GM19468 (cell line): ENCODE measurements at regions not wholly inside any gene's neighbourhood (a gene's known extent, or its start where the extent isn't known, plus 50 kb on each side); places are given as distances from the start of the nearest gene placed in this dataset.

Experiments used
- ATAC-seq: cut with Tn5 transposase; IDR thresholded peaks from one replicate; pipeline ENCODE4 v1.9.1; 2021; ENCODE audit warnings: mild to moderate bottlenecking, moderate library complexity, moderate number of reproducible peaks; ENCODE audit not compliant: unreplicated experiment; ENCODE audit errors: extremely low read depth

- no peak for ATAC-seq
Measured at GRCh38 chr12:115259968-115260747, 576.2 kb upstream of the TBX3 start.

GRCh38 chr12:115257791-115258190 lies 573.8 kb upstream of the TBX3 start:
- no peak for ATAC-seq

GRCh38 chr12:115255962-115256361 lies 572.0 kb upstream of the TBX3 start:
- no peak for ATAC-seq

- no peak for ATAC-seq
Measured at GRCh38 chr12:115255257-115255656, 571.3 kb upstream of the TBX3 start.

GRCh38 chr12:115253049-115253448 lies 569.1 kb upstream of the TBX3 start:
- no peak for ATAC-seq

GRCh38 chr12:115251727-115252126 lies 567.8 kb upstream of the TBX3 start:
- no peak for ATAC-seq

GRCh38 chr12:115249671-115250278 lies 565.8 kb upstream of the TBX3 start:
- ATAC-seq = no peak

- no peak for ATAC-seq
Measured at GRCh38 chr12:115245020-115245419, 561.0 kb upstream of the TBX3 start.

- ATAC-seq = no peak
Measured at GRCh38 chr12:115243933-115244628, 560.1 kb upstream of the TBX3 start.

- ATAC-seq = no peak
Measured at GRCh38 chr12:115240251-115240650, 556.3 kb upstream of the TBX3 start.

GRCh38 chr12:115235880-115236279 lies 551.9 kb upstream of the TBX3 start:
- ATAC-seq = no peak

- ATAC-seq = no peak
Measured at GRCh38 chr12:115233891-115234543, 550.0 kb upstream of the TBX3 start.

GRCh38 chr12:115232455-115233156 lies 548.6 kb upstream of the TBX3 start:
- ATAC-seq = no peak

- ATAC-seq = no peak
Measured at GRCh38 chr12:115230606-115231005, 546.6 kb upstream of the TBX3 start.

- no peak for ATAC-seq
Measured at GRCh38 chr12:115229517-115229916, 545.5 kb upstream of the TBX3 start.

GRCh38 chr12:115228434-115228833 lies 544.5 kb upstream of the TBX3 start:
- ATAC-seq = no peak

- ATAC-seq = no peak
Measured at GRCh38 chr12:115227137-115227615, 543.2 kb upstream of the TBX3 start.

GRCh38 chr12:115225845-115226244 lies 541.9 kb upstream of the TBX3 start:
- no peak for ATAC-seq

GRCh38 chr12:115223991-115224390 lies 540.0 kb upstream of the TBX3 start:
- ATAC-seq = no peak

GRCh38 chr12:115223322-115223721 lies 539.3 kb upstream of the TBX3 start:
- no peak for ATAC-seq
